CD14-positive monocyte (primary cell): ENCODE measurements at regions not wholly inside any gene's neighbourhood (a gene's known extent, or its start where the extent isn't known, plus 50 kb on each side); places are given as distances from the start of the nearest gene placed in this dataset.

Experiments
- DNase-seq, 3 donors: peaks; one replicate each; pipeline ENCODE4 v3.0.0-alpha.2; 2011 to 2022
- H2AFZ ChIP-seq: 2 replicates; pipeline ENCODE4 v1.6.0; 2012; ENCODE audit warnings: mild to moderate bottlenecking, low read depth, low read length, inconsistent platforms; ENCODE audit not compliant: insufficient read depth, poor library complexity, severe bottlenecking
- H3K27ac ChIP-seq, 2 donors: 1 replicate in 1 of 2; 2 replicates in 1 of 2; pipeline ENCODE4 v1.5.1; 2012 to 2013; ENCODE audit warnings: low read length in 2 of 2, control low read depth in 1 of 2, inconsistent platforms in 1 of 2, low read depth in 1 of 2, mild to moderate bottlenecking in 1 of 2
- H3K27me3 ChIP-seq, 2 donors: one replicate each; pipeline versions ENCODE4 v1.6.0 to v1.6.1; 2011 to 2013; ENCODE audit warnings: low read length in 2 of 2; ENCODE audit not compliant: control insufficient read depth in 2 of 2, insufficient read depth in 2 of 2
- H3K36me3 ChIP-seq, 2 donors: replicated peaks in 1 of 2; 1 replicate in 1 of 2; 2 replicates in 1 of 2; pipeline versions ENCODE4 v1.5.1 to v1.6.1; 2012 to 2013; ENCODE audit warnings: low read length in 2 of 2, control low read depth in 1 of 2, inconsistent platforms in 1 of 2, mild to moderate bottlenecking in 1 of 2; ENCODE audit not compliant: insufficient read depth in 2 of 2, control insufficient read depth in 1 of 2
- H3K4me1 ChIP-seq, 2 donors: 1 replicate in 1 of 2; 2 replicates in 1 of 2; pipeline versions ENCODE4 v1.5.1 to v1.6.1; 2012 to 2013; ENCODE audit warnings: low read length in 2 of 2, control low read depth in 1 of 2, inconsistent platforms in 1 of 2, mild to moderate bottlenecking in 1 of 2, moderate library complexity in 1 of 2; ENCODE audit not compliant: insufficient read depth in 2 of 2, control insufficient read depth in 1 of 2
- H3K4me2 ChIP-seq: replicated peaks from 2 replicates; pipeline ENCODE3; 2012; ENCODE audit warnings: low read length, moderate library complexity, mild to moderate bottlenecking; ENCODE audit not compliant: poor library complexity, severe bottlenecking; ENCODE audit errors: extremely low read depth
- H3K4me3 ChIP-seq, 3 experiments: fragments of 200-600 bp in 1 of 3; sonication (generic) in 1 of 3; replicated peaks in 1 of 3; 1 replicate in 2 of 3; 2 replicates in 1 of 3; pipeline ENCODE4 v1.5.1; 2011 to 2013; ENCODE audit warnings: low read length in 3 of 3, mild to moderate bottlenecking in 3 of 3, control low read depth in 2 of 3, low read depth in 2 of 3, inconsistent platforms in 1 of 3, moderate library complexity in 1 of 3
- H3K79me2 ChIP-seq: 2 replicates; pipeline ENCODE4 v1.6.0; 2012; ENCODE audit warnings: mild to moderate bottlenecking, control low read depth, inconsistent platforms, low read length, moderate library complexity; ENCODE audit not compliant: insufficient read depth
- H3K9ac ChIP-seq: 2 replicates; pipeline ENCODE4 v1.6.0; 2017; ENCODE audit warnings: low read length, mild to moderate bottlenecking; ENCODE audit not compliant: insufficient read depth, poor library complexity, severe bottlenecking
- H3K9me3 ChIP-seq, 2 donors: replicated peaks in 1 of 2; 1 replicate in 1 of 2; 2 replicates in 1 of 2; pipeline versions ENCODE4 v1.5.1 to v1.6.1; 2012 to 2013; ENCODE audit warnings: low read length in 2 of 2, control low read depth in 1 of 2; ENCODE audit not compliant: control insufficient read depth in 1 of 2, insufficient read depth in 1 of 2
- H4K20me1 ChIP-seq: 2 replicates; pipeline ENCODE4 v1.6.0; 2012; ENCODE audit warnings: mild to moderate bottlenecking, low read length, control low read depth, moderate library complexity; ENCODE audit not compliant: insufficient read depth
- H3K27ac Mint-ChIP-seq, 7 donors: one replicate each; pipeline ENCODE4 v1.8.0; 2020; ENCODE audit warnings: mild to moderate bottlenecking in 7 of 7, mixed read lengths in 7 of 7, moderate library complexity in 6 of 7, inconsistent platforms in 2 of 7
- H3K27me3 Mint-ChIP-seq, 3 donors: one replicate each; pipeline ENCODE4 v1.8.0; 2021 to 2022; ENCODE audit warnings: low read depth in 3 of 3, mild to moderate bottlenecking in 3 of 3, mixed read lengths in 3 of 3, moderate library complexity in 3 of 3, inconsistent platforms in 1 of 3
- H3K36me3 Mint-ChIP-seq, 2 donors: one replicate each; pipeline ENCODE4 v1.8.0; 2020; ENCODE audit warnings: mixed read lengths in 2 of 2, inconsistent platforms in 1 of 2, mild to moderate bottlenecking in 1 of 2
- H3K4me1 Mint-ChIP-seq: one replicate; pipeline ENCODE4 v1.8.0; 2020; ENCODE audit warnings: mild to moderate bottlenecking, mixed read lengths
- H3K4me3 Mint-ChIP-seq, 2 donors: one replicate each; pipeline ENCODE4 v1.8.0; 2020; ENCODE audit warnings: mild to moderate bottlenecking in 2 of 2, mixed read lengths in 2 of 2, moderate library complexity in 1 of 2
- H3K9me3 Mint-ChIP-seq, 7 donors: one replicate each; pipeline ENCODE4 v1.8.0; 2020 to 2022; ENCODE audit warnings: mixed read lengths in 7 of 7, mild to moderate bottlenecking in 6 of 7, moderate library complexity in 6 of 7, inconsistent platforms in 2 of 7
- CTCF ChIP-seq: fragments of 200-600 bp; IDR thresholded peaks from one replicate; pipeline ENCODE4 v1.8.0; 2022; ENCODE audit warnings: antibody characterized with exemption, mild to moderate bottlenecking
- WGBS: methylation state at CpG from one replicate; pipeline ENCODE4 v1.1.5; 2013; ENCODE audit warnings: missing lambda C conversion rate; ENCODE audit not compliant: insufficient coverage; 5-methylcytosine and 5-hydroxymethylcytosine counted together
- intact Hi-C, 2 donors: fragments of 100-400 bp; cut with micrococcal nuclease; formaldehyde crosslinking; loops; one replicate each; pipeline versions ENCODE4 v1.15.0 to v1.15.1; 2023

- DNase-seq, result no peak
- Mint-ChIP-seq H3K4me1 (no peaks in the 10 kb centered on the region), H3K36me3 (no peaks in the 10 kb centered on the region), H3K4me3 (no peak overlapping the region), H3K27me3 (peaks cover 0 to 3% (median 0%) of the 10 kb centered on the region in 3 donors), H3K9me3 (peaks cover 0 to 7% (median 0%) of the 10 kb centered on the region in 7 donors), H3K27ac (no peak overlapping the region)
- no peak overlapping the region for H2AFZ ChIP-seq
- WGBS, result 100% methylated on average over 2 of the region's 4 CpGs
- no peak overlapping the region for H3K27ac ChIP-seq
- no peaks in the 10 kb centered on the region for H3K36me3 ChIP-seq
- H3K27me3 ChIP-seq, result no peaks in the 10 kb centered on the region
- no peak overlapping the region for H3K4me2 ChIP-seq
- no peaks in the 10 kb centered on the region for H3K79me2 ChIP-seq
- H3K4me3 ChIP-seq, result no peak overlapping the region
- H3K4me1 ChIP-seq, result no peaks in the 10 kb centered on the region
- no peaks in the 10 kb centered on the region for H3K9me3 ChIP-seq
- no peak for TF ChIP-seq CTCF
- H4K20me1 ChIP-seq, result no peaks in the 10 kb centered on the region
- intact Hi-C loops, result no loop called here
- no peak overlapping the region for H3K9ac ChIP-seq
These were observed 1849.9 kb upstream of the CELF4 start for GRCh38 chr18:39415471-39415870.

GRCh38 chr18:39414009-39414700, 1848.6 kb upstream of the CELF4 start:
- H3K4me1 Mint-ChIP-seq, result no peaks in the 10 kb centered on the region
- Histone ChIP-seq H3K9ac (no peak overlapping the region), H3K79me2 (no peaks in the 10 kb centered on the region), H3K4me3 (no peak overlapping the region), H2AFZ (no peak overlapping the region), H3K36me3 (no peaks in the 10 kb centered on the region), H3K27ac (no peak overlapping the region), H3K4me2 (no peak overlapping the region), H4K20me1 (no peaks in the 10 kb centered on the region), H3K27me3 (no peaks in the 10 kb centered on the region), H3K9me3 (no peaks in the 10 kb centered on the region), H3K4me1 (no peaks in the 10 kb centered on the region)
- no peaks in the 10 kb centered on the region for H3K36me3 Mint-ChIP-seq
- DNase-seq, result no peak
- H3K27me3 Mint-ChIP-seq, result peaks cover 0 to 3% (median 0%) of the 10 kb centered on the region in 3 donors
- H3K27ac Mint-ChIP-seq, result no peak overlapping the region
- H3K9me3 Mint-ChIP-seq, result peaks cover 0 to 7% (median 0%) of the 10 kb centered on the region in 7 donors
- no CpG with 5 or more reads among the region's 4 CpGs for WGBS
- intact Hi-C loops, result no loop called here
- TF ChIP-seq CTCF, result no peak
- H3K4me3 Mint-ChIP-seq, result no peak overlapping the region
